Mononuclear cell (primary cell): ENCODE measurements at regions not wholly inside any gene's neighbourhood (a gene's known extent, or its start where the extent isn't known, plus 50 kb on each side); places are given as distances from the start of the nearest gene placed in this dataset.
"Not testable (repeated sequence)": the region's sequence is repeated elsewhere in the genome, so short reads cannot be mapped to it uniquely, and the experiment has no call there.

Experiments used
- H3K27me3 ChIP-seq: 2 replicates; pipeline ENCODE4 v1.6.0; 2011; ENCODE audit warnings: low read length, control low read depth; ENCODE audit not compliant: insufficient read depth
- H3K4me1 ChIP-seq: 2 replicates; pipeline ENCODE4 v1.5.1; 2011; ENCODE audit warnings: mild to moderate bottlenecking, low read length, control low read depth; ENCODE audit not compliant: insufficient read depth
- H3K4me3 ChIP-seq: 2 replicates; pipeline ENCODE4 v1.5.1; 2011; ENCODE audit warnings: mild to moderate bottlenecking, low read length, moderate library complexity
- H3K9me3 ChIP-seq: 2 replicates; pipeline ENCODE4 v1.5.1; 2011; ENCODE audit warnings: low read depth, mild to moderate bottlenecking, control low read depth, low read length

- H3K27me3 ChIP-seq, result no peaks in the 10 kb centered on the region
- no peaks in the 10 kb centered on the region for H3K9me3 ChIP-seq
- no peak overlapping the region for H3K4me3 ChIP-seq
- H3K4me1 ChIP-seq, result no peaks in the 10 kb centered on the region
Observed at GRCh38 chr16:79962962-79963361, 362.4 kb upstream of the MAF start.

DNA sequence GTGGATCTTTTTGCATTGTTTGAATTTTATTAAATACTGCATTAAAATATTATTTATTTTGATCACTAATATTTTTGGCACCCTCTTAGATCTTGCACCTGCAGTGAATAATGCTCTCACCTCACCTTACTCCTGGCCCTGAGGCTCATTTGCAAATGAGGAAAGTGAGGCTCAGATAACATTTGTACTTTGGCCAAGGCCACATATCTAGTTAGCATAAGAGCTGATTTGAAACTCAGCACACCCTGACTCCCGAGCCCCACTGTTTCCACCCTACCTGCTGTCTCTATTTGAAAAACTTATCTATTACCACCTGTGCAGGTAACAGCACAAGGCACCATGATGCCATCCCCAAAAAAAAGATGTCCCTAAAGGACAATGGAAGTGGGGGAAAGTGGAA is 358.7 kb upstream of the MAF start:
- H3K4me3 ChIP-seq, result no peak overlapping the region
- H3K27me3 ChIP-seq, result no peaks in the 10 kb centered on the region
- no peaks in the 10 kb centered on the region for H3K9me3 ChIP-seq
- H3K4me1 ChIP-seq, result no peaks in the 10 kb centered on the region

DNA sequence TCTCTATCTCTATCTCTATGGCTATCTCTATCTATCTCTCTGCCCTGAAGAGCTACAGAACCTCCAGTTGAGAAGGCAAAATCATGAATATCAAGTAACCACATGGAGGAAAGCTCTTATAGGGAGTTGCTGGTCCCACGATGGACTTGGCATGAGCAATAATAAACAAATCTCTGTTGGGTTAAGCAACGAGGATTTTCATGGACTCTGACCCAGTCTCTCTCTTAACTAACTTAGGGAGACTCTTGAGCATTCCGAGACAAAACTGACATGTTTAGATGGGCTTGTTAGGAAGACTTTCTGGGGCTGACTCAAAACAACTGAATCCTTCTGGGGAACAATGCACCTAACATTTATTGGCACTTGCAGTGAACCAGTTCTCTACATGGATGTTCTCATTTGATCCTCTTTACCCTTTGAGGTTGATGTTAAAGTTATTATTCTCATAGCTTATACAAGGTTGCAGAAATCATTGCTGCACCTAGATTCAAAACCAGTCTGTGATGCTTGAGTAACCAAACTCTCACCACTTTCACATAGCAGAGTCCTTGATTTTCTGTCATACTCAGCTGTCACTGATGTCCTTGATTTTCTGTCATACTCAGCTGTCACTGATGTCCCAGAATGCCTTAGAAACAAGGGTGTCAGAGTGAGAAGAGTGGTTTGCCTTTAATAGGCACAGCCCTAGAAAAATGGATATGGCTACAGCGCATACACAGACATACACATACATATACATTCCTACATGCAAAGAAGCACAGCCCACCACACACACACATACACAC is 354.6 kb upstream of the MAF start:
- no peak overlapping the region for H3K4me3 ChIP-seq
- no peaks in the 10 kb centered on the region for H3K9me3 ChIP-seq
- H3K4me1 ChIP-seq, result no peaks in the 10 kb centered on the region

DNA sequence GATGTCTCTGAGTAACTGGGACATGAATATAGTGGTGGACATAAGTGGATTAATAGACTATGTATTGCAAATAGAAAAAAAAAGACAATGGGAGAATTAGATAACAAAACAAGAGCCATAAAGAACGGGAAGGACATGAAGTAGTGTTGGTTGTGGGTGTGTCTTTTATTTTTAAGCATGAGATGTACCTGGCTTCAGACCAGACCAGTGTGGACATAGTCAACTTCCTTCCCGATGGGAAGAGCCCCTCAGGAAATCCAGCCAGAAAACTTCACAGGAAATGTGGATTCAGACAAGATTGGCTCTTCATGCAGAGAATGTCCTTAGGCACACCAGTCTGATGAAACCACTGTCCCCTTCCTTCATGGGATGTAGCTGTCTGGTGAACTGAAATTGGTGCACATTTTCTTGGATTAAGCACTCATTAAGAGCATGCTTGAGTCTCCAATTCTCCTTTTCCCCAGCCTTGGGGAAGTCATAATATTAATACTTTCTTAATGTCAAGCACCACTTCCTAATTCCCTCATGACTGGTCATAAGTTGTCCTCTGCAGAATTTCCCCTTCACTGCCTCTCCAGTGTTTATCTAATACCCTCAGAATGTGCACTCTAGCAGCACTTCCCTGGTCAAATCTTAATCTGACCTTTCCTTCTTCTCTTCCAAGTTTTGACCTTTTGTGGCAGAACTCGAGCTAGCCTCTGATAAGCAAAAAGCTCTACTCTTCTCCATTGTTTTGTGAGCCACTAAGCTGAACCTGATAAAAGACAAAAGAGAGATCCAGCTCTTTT is 350.6 kb upstream of the MAF start:
- H3K4me1 ChIP-seq, result no peaks in the 10 kb centered on the region
- no peaks in the 10 kb centered on the region for H3K9me3 ChIP-seq
- H3K4me3 ChIP-seq, result no peak overlapping the region

More for the DNA sequence above, 354.6 kb upstream of the MAF start:
- H3K27me3 ChIP-seq, result no peaks in the 10 kb centered on the region

DNA sequence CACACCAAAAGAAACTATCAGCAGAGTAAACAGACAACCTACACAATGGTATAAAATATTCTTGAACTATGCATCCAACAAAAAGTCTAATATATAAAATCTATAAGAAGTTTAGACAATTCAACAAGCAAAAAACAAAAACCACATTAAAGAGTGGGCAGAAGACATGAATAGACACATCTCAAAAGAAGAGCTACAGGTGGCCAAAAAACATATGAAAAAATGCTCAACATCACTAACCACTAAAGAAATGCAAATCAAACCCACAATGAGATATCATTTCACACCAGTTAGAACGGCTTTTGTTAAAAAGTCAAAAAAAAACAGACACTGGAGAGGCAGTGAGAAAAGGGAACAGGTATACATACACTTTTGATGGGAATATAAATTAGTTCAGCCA is 348.9 kb upstream of the MAF start:
- no peaks in the 10 kb centered on the region for H3K4me1 ChIP-seq
- H3K9me3 ChIP-seq, result no peaks in the 10 kb centered on the region
- H3K4me3 ChIP-seq, result no peak overlapping the region
- no peaks in the 10 kb centered on the region for H3K27me3 ChIP-seq

More for the DNA sequence above, 350.6 kb upstream of the MAF start:
- no peaks in the 10 kb centered on the region for H3K27me3 ChIP-seq

DNA sequence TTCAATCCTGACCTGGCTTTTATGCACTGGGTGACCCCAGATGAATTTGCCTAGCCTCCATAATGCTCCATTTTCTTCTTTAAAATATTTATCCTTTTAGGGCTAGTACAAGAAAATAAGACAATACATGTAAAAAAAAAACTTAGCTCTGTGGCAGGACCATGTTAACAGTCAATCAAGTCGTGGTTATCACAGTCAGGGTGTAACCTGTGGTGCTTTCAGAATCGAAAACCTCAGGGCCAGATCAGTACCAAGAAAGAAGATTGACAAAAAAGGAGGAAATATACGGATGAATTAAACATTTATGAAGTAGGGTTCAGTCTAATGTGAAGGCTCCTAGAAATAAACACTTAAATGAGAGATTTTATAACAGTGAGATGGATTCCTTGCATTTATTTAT is 347.2 kb upstream of the MAF start:
- Histone ChIP-seq H3K4me1 (no peaks in the 10 kb centered on the region), H3K4me3 (no peak overlapping the region), H3K9me3 (no peaks in the 10 kb centered on the region), H3K27me3 (no peaks in the 10 kb centered on the region)

DNA sequence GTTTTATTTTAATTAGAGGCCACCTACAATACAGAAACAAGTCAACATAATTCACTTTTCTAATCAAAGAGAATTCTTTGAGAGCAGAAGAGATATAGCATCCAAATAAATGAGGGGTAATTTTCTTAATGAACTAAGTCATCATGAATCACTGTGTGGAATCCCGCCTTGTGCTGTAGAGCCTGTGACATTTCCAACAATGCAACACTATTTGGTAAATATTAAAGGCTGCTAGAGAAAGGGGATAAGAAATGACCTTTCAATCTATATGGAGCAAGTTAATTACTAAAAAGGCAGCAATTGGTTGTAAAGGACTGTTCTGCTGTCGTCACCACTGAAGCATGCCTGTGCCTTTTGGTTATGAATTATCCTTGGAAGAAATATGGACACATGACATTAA is 345.7 kb upstream of the MAF start:
- no peaks in the 10 kb centered on the region for H3K9me3 ChIP-seq
- H3K4me3 ChIP-seq, result no peak overlapping the region
- H3K4me1 ChIP-seq, result no peaks in the 10 kb centered on the region
- no peaks in the 10 kb centered on the region for H3K27me3 ChIP-seq

DNA sequence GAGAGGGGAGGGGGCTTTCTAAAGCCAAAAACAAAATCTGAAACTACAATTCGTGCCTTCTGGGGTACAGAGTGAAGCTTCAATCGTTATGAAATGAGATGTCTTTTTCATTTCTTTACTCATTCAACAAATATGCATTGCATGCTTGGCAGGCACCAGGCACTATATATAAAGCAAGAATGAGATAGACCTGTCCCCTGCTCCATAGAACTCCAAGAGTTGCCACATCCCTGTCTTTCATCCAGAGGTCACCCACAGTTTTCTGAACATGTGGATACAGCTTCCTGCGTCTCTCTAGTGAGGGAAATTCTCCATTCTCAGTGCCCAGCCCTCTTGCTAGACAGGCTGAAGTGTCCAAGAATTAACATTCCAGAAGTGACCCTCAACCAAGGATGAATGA is 343.2 kb upstream of the MAF start:
- H3K4me1 ChIP-seq, result no peaks in the 10 kb centered on the region
- no peaks in the 10 kb centered on the region for H3K27me3 ChIP-seq
- no peak overlapping the region for H3K4me3 ChIP-seq
- no peaks in the 10 kb centered on the region for H3K9me3 ChIP-seq

DNA sequence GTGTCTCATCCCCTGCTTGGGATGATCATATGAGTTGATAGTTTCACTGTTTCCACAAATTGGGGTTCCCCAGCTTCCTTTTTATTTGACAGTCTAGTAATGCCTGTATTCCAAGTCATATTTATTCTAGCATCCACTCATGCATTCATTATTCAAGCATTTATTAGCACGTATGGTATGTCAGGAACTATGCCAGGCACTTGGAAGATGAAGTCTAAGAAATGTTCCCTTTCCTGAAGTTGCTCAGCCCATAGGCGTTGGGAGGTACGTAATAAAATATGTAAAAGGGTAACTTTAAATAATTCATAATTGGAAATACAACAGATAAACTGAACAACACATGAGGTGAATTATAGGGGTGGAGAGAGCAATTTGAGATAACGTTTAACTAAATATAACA is 338.0 kb upstream of the MAF start:
- Histone ChIP-seq H3K4me1 (no peaks in the 10 kb centered on the region), H3K9me3 (no peaks in the 10 kb centered on the region), H3K27me3 (no peaks in the 10 kb centered on the region), H3K4me3 (no peak overlapping the region)

GRCh38 chr16:79937671-79938070 is 337.1 kb upstream of the MAF start:
- not testable (repeated sequence) for H3K4me3 ChIP-seq, H3K9me3 ChIP-seq

GRCh38 chr16:79933603-79934002 is 333.1 kb upstream of the MAF start:
- no peaks in the 10 kb centered on the region for H3K9me3 ChIP-seq
- H3K27me3 ChIP-seq, result no peaks in the 10 kb centered on the region
- H3K4me1 ChIP-seq, result no peaks in the 10 kb centered on the region
- H3K4me3 ChIP-seq, result no peak overlapping the region

More at GRCh38 chr16:79937671-79938070, 337.1 kb upstream of the MAF start:
- H3K4me1 ChIP-seq, H3K27me3 ChIP-seq: not testable (repeated sequence)

DNA sequence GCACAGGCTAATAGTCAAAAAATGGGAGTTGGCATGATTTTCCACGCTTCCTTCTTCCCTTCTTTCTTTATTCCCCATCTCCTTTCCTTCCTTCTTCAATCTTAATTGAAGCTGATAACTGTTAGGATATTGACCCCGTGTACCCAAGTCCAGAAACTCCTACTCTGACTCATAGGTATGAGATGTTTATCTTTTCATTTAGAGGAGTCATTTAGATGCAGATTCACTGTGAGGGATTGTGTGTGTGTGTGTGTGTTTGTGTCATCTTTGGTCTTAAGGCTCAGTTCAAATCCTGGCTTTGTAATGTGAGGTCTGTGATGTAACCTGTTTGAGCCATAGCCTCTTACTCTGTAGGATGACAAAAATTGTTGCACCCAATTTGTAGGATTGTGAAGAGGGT is 332.0 kb upstream of the MAF start:
- H3K27me3 ChIP-seq, result no peaks in the 10 kb centered on the region
- no peaks in the 10 kb centered on the region for H3K4me1 ChIP-seq
- H3K4me3 ChIP-seq, result no peak overlapping the region
- no peaks in the 10 kb centered on the region for H3K9me3 ChIP-seq

DNA sequence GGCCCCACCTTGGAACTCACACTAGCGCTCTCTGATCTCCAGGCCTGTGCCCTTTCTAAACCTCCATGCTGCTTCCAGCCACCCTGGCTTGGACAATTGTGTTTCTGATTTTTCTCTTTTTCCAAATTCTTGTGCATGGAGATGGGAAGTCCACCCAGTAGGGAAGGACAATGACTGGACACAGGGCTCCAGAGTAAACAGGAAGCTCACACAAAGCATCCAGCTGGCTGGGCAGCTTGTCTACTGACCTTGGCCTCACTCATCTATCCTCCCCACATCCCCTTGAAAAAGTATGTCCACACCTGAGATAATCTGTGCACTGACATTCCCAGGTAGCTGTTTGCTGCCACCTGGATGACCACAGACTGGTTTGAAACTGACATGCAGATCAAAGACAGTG is 331.2 kb upstream of the MAF start:
- Histone ChIP-seq H3K9me3 (no peaks in the 10 kb centered on the region), H3K4me3 (no peak overlapping the region), H3K27me3 (no peaks in the 10 kb centered on the region), H3K4me1 (no peaks in the 10 kb centered on the region)

DNA sequence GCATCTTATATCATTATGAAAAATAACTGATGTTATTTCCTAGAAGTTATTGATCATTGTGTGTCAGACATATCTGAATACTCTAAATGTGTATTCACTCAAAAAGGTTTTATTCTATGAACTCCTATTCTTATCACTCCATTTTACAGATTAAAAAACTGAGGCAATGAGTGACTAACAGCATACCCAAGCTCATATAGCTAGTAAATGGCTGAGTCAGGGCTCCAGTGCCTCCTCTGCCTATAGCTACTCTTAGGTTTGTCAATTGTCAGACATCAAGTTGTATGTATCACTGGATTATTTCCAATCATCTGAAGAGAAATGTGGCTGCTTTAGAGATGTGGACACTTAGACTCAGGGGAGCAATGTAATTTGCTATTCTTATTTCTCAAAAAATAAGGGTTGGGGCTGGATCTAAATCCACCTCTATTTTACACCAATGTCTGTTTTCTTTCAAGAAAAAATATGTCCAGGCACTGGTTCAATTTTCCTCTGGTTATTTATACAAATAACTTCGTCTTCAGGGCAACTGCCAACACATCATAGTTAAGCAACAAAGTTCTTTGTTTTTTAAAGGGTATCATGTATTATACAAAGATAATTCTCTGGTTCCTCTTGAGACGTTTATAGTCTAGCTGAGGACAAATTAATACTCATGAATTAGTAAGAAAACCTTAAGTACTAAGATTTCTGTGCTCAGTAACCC is 328.9 kb upstream of the MAF start:
- no peak overlapping the region for H3K4me3 ChIP-seq
- no peaks in the 10 kb centered on the region for H3K9me3 ChIP-seq
- H3K4me1 ChIP-seq, result no peaks in the 10 kb centered on the region
- H3K27me3 ChIP-seq, result no peaks in the 10 kb centered on the region

DNA sequence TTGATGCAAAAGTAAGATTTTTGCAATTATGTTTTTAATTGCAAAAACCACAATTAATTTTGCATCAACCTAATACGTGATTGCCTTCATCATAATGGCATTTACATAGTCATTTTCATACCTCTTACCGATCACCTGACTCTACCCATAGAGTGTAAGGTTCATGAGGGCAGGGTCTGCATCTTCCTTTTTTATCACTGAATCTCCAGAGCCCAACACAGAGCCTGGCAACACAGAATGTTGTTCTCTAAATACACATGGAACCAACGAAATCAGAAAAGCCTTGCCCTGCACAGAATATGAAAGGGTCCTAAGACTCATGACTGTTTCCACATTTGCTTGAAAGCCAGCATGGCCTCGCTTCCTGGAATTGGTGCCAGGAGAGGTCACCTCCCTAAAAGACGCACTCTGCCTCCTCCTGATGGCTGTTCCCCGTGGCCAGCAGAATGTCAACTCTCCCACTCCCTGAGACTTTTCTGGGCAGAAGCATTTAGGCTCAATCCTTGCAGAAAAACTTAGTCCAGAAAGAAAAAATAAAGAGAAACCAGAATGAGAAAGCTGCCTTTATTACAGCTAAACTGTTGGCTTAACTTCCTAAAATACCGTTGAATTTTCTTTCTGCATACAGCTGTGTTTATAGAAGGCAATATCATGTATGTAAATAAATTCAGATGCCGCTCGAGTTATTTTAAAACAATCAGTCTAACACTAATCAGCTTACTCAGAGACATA is 327.8 kb upstream of the MAF start:
- Histone ChIP-seq H3K4me1 (no peaks in the 10 kb centered on the region), H3K27me3 (no peaks in the 10 kb centered on the region), H3K9me3 (no peaks in the 10 kb centered on the region), H3K4me3 (no peak overlapping the region)
